Psoas muscle (tissue), 7 donors: ENCODE measurements at regions not wholly inside any gene's neighbourhood (a gene's known extent, or its start where the extent isn't known, plus 50 kb on each side); places are given as distances from the start of the nearest gene placed in this dataset.

Experiments
- ATAC-seq, 4 donors: fragments of 200-7000 bp; cut with Tn5 transposase; one replicate each; pipeline ENCODE4 v1.9.1; 2020; ENCODE audit warnings: moderate library complexity in 3 of 4, mild to moderate bottlenecking in 2 of 4
- DNase-seq, 2 donors: peaks; one replicate each; pipeline ENCODE4 v3.0.0-alpha.2; 2020
- H3K27ac ChIP-seq: fragments of 200-600 bp; one replicate; pipeline ENCODE4 v1.8.0; 2022
- H3K27me3 ChIP-seq, 3 donors: fragments of 200-600 bp in 1 of 3; one replicate each; pipeline versions ENCODE4 v1.6.1 to v1.8.0; 2013 to 2022; ENCODE audit warnings: low read length in 2 of 3, mild to moderate bottlenecking in 2 of 3, moderate library complexity in 1 of 3; ENCODE audit not compliant: insufficient read depth in 3 of 3
- H3K36me3 ChIP-seq, 2 donors: fragments of 200-600 bp in 1 of 2; one replicate each; pipeline versions ENCODE4 v1.6.1 to v1.8.0; 2013 to 2022; ENCODE audit warnings: low read depth in 1 of 2, mild to moderate bottlenecking in 1 of 2, moderate library complexity in 1 of 2; ENCODE audit not compliant: insufficient read depth in 1 of 2
- H3K4me1 ChIP-seq: fragments of 200-600 bp; one replicate; pipeline ENCODE4 v1.8.0; 2022
- H3K4me3 ChIP-seq: fragments of 200-600 bp; one replicate; pipeline ENCODE4 v1.8.0; 2022; ENCODE audit warnings: mild to moderate bottlenecking
- H3K9me3 ChIP-seq: fragments of 200-600 bp; one replicate; pipeline ENCODE4 v1.8.0; 2022
- WGBS, 3 donors: extraction: QIAGEN DNeasy Blood & Tissue Kit; methylation state at CpG; one replicate each; pipeline versions ENCODE4 v1.1.6 to v1.1.7; 2013; 5-methylcytosine and 5-hydroxymethylcytosine counted together
- intact Hi-C, 2 donors: fragments of 100-400 bp; cut with DNase I; formaldehyde crosslinking; loops; one replicate each; pipeline versions ENCODE4 v1.11.0 to v1.14.2; 2022
- TF ChIP-seq, protein P1 (sequence below): fragments of 200-600 bp; IDR thresholded peaks from one replicate; pipeline ENCODE4 v1.8.0; 2022; ENCODE audit warnings: antibody characterized with exemption
- donor health status: healthy with polysubstance abuse.
- donor health status: DM: no; HTN: no; CAD: no; lungs with moderate emphysema.
- donor health status: Bipolar disorder and iron deficiency.
- donor health status: healthy.
- donor health status: DM: yes; HTN: yes; CAD: no.
- donor health status: DM: no; HTN: no; CAD: no.
- donor health status: DM: yes; HTN: yes; CAD: no.

DNA sequence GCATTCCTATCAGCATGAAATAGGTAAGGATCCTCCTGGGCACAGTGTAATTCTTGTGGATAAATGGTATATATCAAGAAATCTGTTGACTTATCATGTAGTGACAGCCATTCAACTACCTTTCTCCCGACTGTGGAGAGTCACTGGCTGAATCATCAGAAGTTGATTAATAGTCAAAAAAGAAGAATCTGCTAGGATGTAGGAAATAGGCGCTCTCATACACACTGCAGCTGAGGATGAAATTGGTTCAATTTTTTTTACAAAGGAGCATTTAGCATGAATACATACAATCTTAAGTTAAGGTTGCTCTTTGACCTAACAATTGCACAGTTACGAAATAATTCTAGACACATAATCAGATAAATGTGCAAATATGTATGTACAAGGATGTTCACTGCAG is 486.8 kb downstream of the ADGRL2 start:
- 87 to 95% (median 91%) methylated on average over 3 of the region's 3 CpGs for WGBS, 3 donors
- H3K9me3 ChIP-seq = no peaks in the 10 kb centered on the region
- TF ChIP-seq, protein P1, sequence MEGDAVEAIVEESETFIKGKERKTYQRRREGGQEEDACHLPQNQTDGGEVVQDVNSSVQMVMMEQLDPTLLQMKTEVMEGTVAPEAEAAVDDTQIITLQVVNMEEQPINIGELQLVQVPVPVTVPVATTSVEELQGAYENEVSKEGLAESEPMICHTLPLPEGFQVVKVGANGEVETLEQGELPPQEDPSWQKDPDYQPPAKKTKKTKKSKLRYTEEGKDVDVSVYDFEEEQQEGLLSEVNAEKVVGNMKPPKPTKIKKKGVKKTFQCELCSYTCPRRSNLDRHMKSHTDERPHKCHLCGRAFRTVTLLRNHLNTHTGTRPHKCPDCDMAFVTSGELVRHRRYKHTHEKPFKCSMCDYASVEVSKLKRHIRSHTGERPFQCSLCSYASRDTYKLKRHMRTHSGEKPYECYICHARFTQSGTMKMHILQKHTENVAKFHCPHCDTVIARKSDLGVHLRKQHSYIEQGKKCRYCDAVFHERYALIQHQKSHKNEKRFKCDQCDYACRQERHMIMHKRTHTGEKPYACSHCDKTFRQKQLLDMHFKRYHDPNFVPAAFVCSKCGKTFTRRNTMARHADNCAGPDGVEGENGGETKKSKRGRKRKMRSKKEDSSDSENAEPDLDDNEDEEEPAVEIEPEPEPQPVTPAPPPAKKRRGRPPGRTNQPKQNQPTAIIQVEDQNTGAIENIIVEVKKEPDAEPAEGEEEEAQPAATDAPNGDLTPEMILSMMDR = no peak
- intact Hi-C loops = no loop called here
- no peak overlapping the region for H3K4me3 ChIP-seq
- H3K36me3 ChIP-seq = no peaks in the 10 kb centered on the region
- no peak for DNase-seq
- no peaks in the 10 kb centered on the region for H3K27me3 ChIP-seq
- no peak overlapping the region for H3K27ac ChIP-seq
- no peaks in the 10 kb centered on the region for H3K4me1 ChIP-seq
- no peak for ATAC-seq

DNA sequence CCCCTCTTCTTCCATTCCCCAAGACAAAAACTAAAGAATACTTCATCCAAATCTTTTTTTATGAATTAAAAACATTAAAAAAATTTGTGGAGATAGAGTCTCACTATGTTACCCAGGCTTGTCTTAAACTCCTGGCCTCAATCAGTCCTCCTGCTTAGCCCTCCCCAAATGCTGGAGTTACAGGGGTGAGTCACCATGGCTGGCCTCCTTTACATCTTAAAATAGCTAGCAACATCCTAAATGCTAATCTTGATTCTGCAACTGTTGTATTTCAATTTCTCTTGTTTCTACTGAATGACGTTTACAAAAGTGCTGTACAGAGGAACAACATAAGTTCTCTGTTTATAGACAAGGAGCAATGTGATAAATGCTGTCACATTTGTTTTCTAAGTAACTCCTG is 483.5 kb downstream of the ADGRL2 start:
- intact Hi-C loops = no loop called here
- Histone ChIP-seq H3K4me1 (no peaks in the 10 kb centered on the region), H3K27ac (no peak overlapping the region), H3K36me3 (no peaks in the 10 kb centered on the region), H3K9me3 (no peaks in the 10 kb centered on the region), H3K4me3 (no peak overlapping the region), H3K27me3 (no peaks in the 10 kb centered on the region)
- WGBS, 3 donors = 63 to 81% (median 75%) methylated on average over 1 of the region's 1 CpG
- TF ChIP-seq, protein P1 = no peak
- ATAC-seq (no peak), DNase-seq (no peak)

GRCh38 chr1:82279241-82279640 is 478.5 kb downstream of the ADGRL2 start:
- TF ChIP-seq, protein P1 = no peak
- no peak overlapping the region for H3K4me3 ChIP-seq
- intact Hi-C loops = no loop called here
- no peaks in the 10 kb centered on the region for H3K36me3 ChIP-seq
- no peaks in the 10 kb centered on the region for H3K27me3 ChIP-seq
- no peak overlapping the region for H3K27ac ChIP-seq
- DNase-seq = no peak
- WGBS, 3 donors = 70 to 80% (median 80%) methylated on average over 6 of the region's 6 CpGs
- no peaks in the 10 kb centered on the region for H3K4me1 ChIP-seq
- ATAC-seq = no peak
- no peaks in the 10 kb centered on the region for H3K9me3 ChIP-seq

DNA sequence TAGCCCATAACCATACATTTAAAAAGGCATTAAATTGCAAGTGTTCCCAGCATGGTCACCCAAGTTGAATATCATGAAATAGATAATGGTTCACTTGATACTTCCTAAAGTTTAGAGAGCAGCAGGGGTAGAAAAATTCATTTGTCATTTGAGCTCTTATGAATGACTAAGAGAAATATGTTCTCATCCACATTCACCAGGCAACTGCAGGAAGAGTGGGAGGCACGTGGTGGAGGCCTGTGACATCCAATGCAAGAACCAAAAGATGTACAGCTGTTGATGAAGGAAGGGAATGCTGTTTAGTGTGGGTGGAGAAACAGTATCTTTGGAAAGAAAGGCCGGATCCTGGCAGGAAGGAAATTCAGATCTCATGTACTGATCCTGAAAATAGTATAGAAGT is 473.1 kb downstream of the ADGRL2 start:
- intact Hi-C loops = no loop called here
- Histone ChIP-seq H3K4me1 (no peaks in the 10 kb centered on the region), H3K27ac (no peak overlapping the region), H3K36me3 (no peaks in the 10 kb centered on the region), H3K4me3 (no peak overlapping the region), H3K9me3 (no peaks in the 10 kb centered on the region), H3K27me3 (no peaks in the 10 kb centered on the region)
- ATAC-seq = no peak
- DNase-seq = no peak
- TF ChIP-seq, protein P1 = no peak
- WGBS, 3 donors = 37 to 43% (median 43%) methylated on average over 2 of the region's 2 CpGs

DNA sequence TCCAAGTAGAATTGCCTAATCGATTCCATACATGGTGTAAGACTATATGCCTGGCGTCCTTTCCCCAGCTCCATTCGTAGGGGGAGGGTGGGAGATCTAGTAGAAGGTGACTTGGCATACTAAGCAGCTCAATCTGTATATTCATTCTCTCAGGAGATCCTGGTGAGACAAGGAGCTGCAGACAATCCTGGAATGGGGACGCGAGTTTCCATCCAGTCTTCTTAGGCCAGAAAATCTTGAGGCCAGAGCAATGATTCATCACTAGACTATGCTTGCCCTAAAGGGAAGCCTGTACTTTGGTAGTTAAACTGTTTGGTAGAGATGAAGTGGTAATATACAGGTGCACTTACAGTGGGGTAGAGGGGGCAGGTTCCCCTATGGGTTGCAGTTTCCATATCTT is 468.7 kb downstream of the ADGRL2 start:
- TF ChIP-seq, protein P1 = no peak
- 79 to 87% (median 82%) methylated on average over 5 of the region's 5 CpGs for WGBS, 3 donors
- DNase-seq (no peak), ATAC-seq (no peak)
- H3K27ac ChIP-seq = no peak overlapping the region
- H3K27me3 ChIP-seq = no peaks in the 10 kb centered on the region
- intact Hi-C loops = no loop called here
- no peaks in the 10 kb centered on the region for H3K4me1 ChIP-seq
- H3K4me3 ChIP-seq = no peak overlapping the region
- no peaks in the 10 kb centered on the region for H3K9me3 ChIP-seq
- H3K36me3 ChIP-seq = no peaks in the 10 kb centered on the region
